HepG2 (cell line): ENCODE measurements at regions not wholly inside any gene's neighbourhood (a gene's known extent, or its start where the extent isn't known, plus 50 kb on each side); places are given as distances from the start of the nearest gene placed in this dataset.
A peak's percentile ranks its signal among the peaks of the same experiment; 100 is the strongest.

Experiments used
- ATAC-seq: fragments of 200-7000 bp; cut with Tn5 transposase; 3 replicates; pipeline ENCODE4 v1.9.1; 2020; ENCODE audit warnings: mild to moderate bottlenecking, moderate library complexity
- BruUV-seq: library from RNA; stranded (reverse); fragments of 400-500 nt; replicated peaks from 2 replicates; lab custom pipeline; 2021; lab: Mats Ljungman, UMichigan
- CTCF ChIA-PET: fragments of 300-600 bp; formaldehyde crosslinking; extraction: SDS; loops from one replicate; lab custom pipeline; 2021; ENCODE audit warnings: low total read pairs, inconsistent platforms, low intra/inter-chr PET ratio; lab: Yijun Ruan, JAX
- POLR2A ChIA-PET: fragments of 350-600 bp; sonication (Branson Sonifier 250); formaldehyde crosslinking; loops from one replicate; lab custom pipeline; 2020; ENCODE audit warnings: antibody characterized with exemption, inconsistent platforms; lab: Yijun Ruan, JAX
- DNase-seq: peaks from one replicate; pipeline ENCODE4 v3.0.0-alpha.2; 2015; ENCODE audit warnings: low spot score
- FAIRE-seq: peaks from 3 replicates; lab custom pipeline; 2011; peaks lifted over from hg19 to GRCh38; lab: Jason Lieb, UNC
- H2AFZ ChIP-seq: one replicate; pipeline ENCODE4 v1.6.1; 2011; ENCODE audit warnings: low read length, inconsistent platforms
- H3K27ac ChIP-seq: fragments of 300-600 bp; 3 replicates; pipeline ENCODE4 v1.8.0; 2011; ENCODE audit warnings: mixed run types, mild to moderate bottlenecking, mixed read lengths, low read length, inconsistent platforms; ENCODE audit not compliant: insufficient read depth; ENCODE audit errors: extremely low read length
- H3K27me3 ChIP-seq, 2 experiments: fragments of 200-600 bp in 1 of 2; 2 replicates in 1 of 2; 3 replicates in 1 of 2; pipeline versions ENCODE4 v1.6.0 to v1.8.0; 2011; ENCODE audit warnings: low read length in 2 of 2, mild to moderate bottlenecking in 2 of 2, moderate library complexity in 2 of 2, inconsistent platforms in 1 of 2; ENCODE audit not compliant: insufficient read depth in 2 of 2, control insufficient read depth in 1 of 2
- H3K36me3 ChIP-seq, 2 experiments: fragments of 200-600 bp in 1 of 2; replicated peaks in 1 of 2; 2 replicates in 1 of 2; 3 replicates in 1 of 2; pipeline versions ENCODE4 v1.5.1 to v1.8.0; 2011; ENCODE audit warnings: low read length in 2 of 2, inconsistent platforms in 1 of 2; ENCODE audit not compliant: insufficient read depth in 2 of 2, control insufficient read depth in 1 of 2
- H3K4me1 ChIP-seq: 2 replicates; pipeline ENCODE4 v1.5.1; 2012; ENCODE audit warnings: low read length, inconsistent platforms; ENCODE audit not compliant: insufficient read depth
- H3K4me2 ChIP-seq: 2 replicates; pipeline ENCODE4 v1.6.0; 2011; ENCODE audit warnings: low read depth, low read length, inconsistent platforms
- H3K4me3 ChIP-seq, 3 experiments: fragments of 200-600 bp in 1 of 3; sonication (generic), shearing (Covaris generic) in 1 of 3; replicated peaks in 1 of 3; 2 replicates each; pipeline ENCODE4 v1.5.1; 2011 to 2016; ENCODE audit warnings: low read length in 3 of 3, inconsistent platforms in 2 of 3, low read depth in 2 of 3, mild to moderate bottlenecking in 2 of 3, control low read depth in 1 of 3, mixed read lengths in 1 of 3; ENCODE audit not compliant: insufficient read depth in 1 of 3
- H3K79me2 ChIP-seq: one replicate; pipeline ENCODE4 v1.6.1; 2011; ENCODE audit warnings: low read length, inconsistent platforms; ENCODE audit not compliant: insufficient read depth
- H3K9ac ChIP-seq: 2 replicates; pipeline ENCODE4 v1.6.0; 2011; ENCODE audit warnings: mild to moderate bottlenecking, low read depth, low read length, inconsistent platforms; ENCODE audit not compliant: insufficient read depth
- H3K9me3 ChIP-seq: 2 replicates; pipeline ENCODE4 v1.5.1; 2012; ENCODE audit warnings: mild to moderate bottlenecking, low read length
- H4K20me1 ChIP-seq: 2 replicates; pipeline ENCODE4 v1.6.0; 2011; ENCODE audit warnings: inconsistent platforms, mild to moderate bottlenecking, low read length, moderate library complexity; ENCODE audit not compliant: insufficient read depth
- ARID3A ChIP-seq: IDR thresholded peaks from 2 replicates; pipeline ENCODE4 v1.6.1; 2012; ENCODE audit warnings: low read depth, low read length, improper control_type of control experiment
- CHD4 ChIP-seq: fragments of 200-600 bp; sonication (generic); IDR thresholded peaks from 2 replicates; pipeline ENCODE4 v1.7.0; 2017; ENCODE audit warnings: mild to moderate bottlenecking, low read length, borderline replicate concordance
- EZH2 ChIP-seq: conservative IDR thresholded peaks from 2 replicates; pipeline ENCODE4 v1.6.1; 2012; ENCODE audit warnings: mild to moderate bottlenecking, low read depth, low read length, moderate library complexity
- FOXA3 ChIP-seq: IDR thresholded peaks from 2 replicates; pipeline ENCODE4 v1.6.1; 2016; ENCODE audit warnings: missing genetic modification reagents, missing compliant biosample characterization
- FOXK1 ChIP-seq: sonication (generic); formaldehyde crosslinking; IDR thresholded peaks from 2 replicates; pipeline ENCODE4 v1.4.0; 2020; ENCODE audit warnings: low read depth, missing genetic modification reagents, borderline replicate concordance
- HOXA3 ChIP-seq: sonication (generic); formaldehyde crosslinking; IDR thresholded peaks from 2 replicates; pipeline ENCODE4 v1.5.0; 2020; ENCODE audit warnings: missing genetic modification reagents
- MEIS2 ChIP-seq: sonication (generic); formaldehyde crosslinking; IDR thresholded peaks from 2 replicates; pipeline ENCODE4 v1.9.0; 2021; ENCODE audit warnings: mild to moderate bottlenecking, missing genetic modification reagents
- MIER3 ChIP-seq: IDR thresholded peaks from 2 replicates; pipeline ENCODE4 v1.6.1; 2016; ENCODE audit warnings: missing compliant biosample characterization, borderline replicate concordance
- RARG ChIP-seq: sonication (generic); formaldehyde crosslinking; IDR thresholded peaks from 2 replicates; pipeline ENCODE4 v1.4.0; 2020; ENCODE audit warnings: low read depth, mild to moderate bottlenecking, missing genetic modification reagents
- SMARCE1 ChIP-seq: fragments of 450-650 bp; IDR thresholded peaks from 2 replicates; pipeline ENCODE4 v1.6.1; 2017; ENCODE audit warnings: borderline replicate concordance
- SOX6 ChIP-seq, 2 experiments: fragments of 450-650 bp in 1 of 2; sonication (generic) in 1 of 2; formaldehyde crosslinking in 1 of 2; IDR thresholded peaks; 2 replicates each; pipeline versions ENCODE4 v1.4.0 to v1.6.1; 2017 to 2020; ENCODE audit warnings: antibody characterized with exemption in 1 of 2, mild to moderate bottlenecking in 1 of 2, missing genetic modification reagents in 1 of 2
- TBL1XR1 ChIP-seq: fragments of 150-350 bp; IDR thresholded peaks from 2 replicates; pipeline ENCODE4 v1.6.1; 2014; ENCODE audit warnings: borderline replicate concordance, low read length; ENCODE audit not compliant: partially characterized antibody
- ZBTB37 ChIP-seq: sonication (generic); formaldehyde crosslinking; IDR thresholded peaks from 2 replicates; pipeline ENCODE4 v1.4.0; 2020; ENCODE audit warnings: mild to moderate bottlenecking, missing genetic modification reagents
- ZBTB38 ChIP-seq: sonication (generic); formaldehyde crosslinking; IDR thresholded peaks from 2 replicates; pipeline ENCODE4 v1.5.1; 2020; ENCODE audit warnings: mild to moderate bottlenecking, missing genetic modification reagents
- ZNF17 ChIP-seq: sonication (generic); formaldehyde crosslinking; IDR thresholded peaks from 2 replicates; pipeline ENCODE4 v1.5.0; 2020; ENCODE audit warnings: mild to moderate bottlenecking, missing genetic modification reagents
- WGBS: methylation state at CpG from one replicate; pipeline ENCODE4 v1.1.6; 2017; ENCODE audit warnings: low lambda C conversion rate; 5-methylcytosine and 5-hydroxymethylcytosine counted together
- in situ Hi-C: cut with HindIII; loops from 2 replicates; pipeline ENCODE4 v1.10.0; 2017; ENCODE audit warnings: low pct_unique_long_range_greater_than_20kb; ENCODE audit not compliant: extremely low pct_ligation_motif_present
- intact Hi-C: fragments of 100-400 bp; cut with micrococcal nuclease; formaldehyde crosslinking; loops from one replicate; pipeline ENCODE4 v1.10.0; 2022; ENCODE audit not compliant: unreplicated experiment

DNA sequence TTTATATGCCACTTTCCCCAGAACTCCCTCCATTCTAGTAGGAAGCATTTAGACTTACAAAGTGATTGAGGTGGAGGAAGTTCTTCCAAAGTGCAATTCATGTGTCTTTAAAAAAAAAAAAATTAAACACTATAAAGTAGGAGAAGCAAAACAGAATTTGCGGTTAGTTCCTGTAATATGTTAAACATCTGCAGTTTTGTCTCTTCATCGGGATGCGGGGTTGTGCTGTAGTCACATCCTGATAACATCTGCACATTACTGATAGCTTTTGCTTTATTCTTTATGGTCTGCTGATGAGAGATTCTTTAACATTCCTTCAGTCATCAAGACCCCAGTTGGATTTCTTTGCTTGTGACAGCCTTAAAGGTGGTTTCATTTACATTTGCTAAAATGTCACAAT, 694.3 kb downstream of the NR2F1-AS1 start:
- 61% methylated on average over 3 of the region's 3 CpGs for WGBS
- BruUV-seq: no TSS peak
- Histone ChIP-seq H4K20me1 (no peaks in the 10 kb centered on the region), H3K4me2 (peak overlapping the region; percentile 53), H3K9ac (peak overlapping the region; percentile 12), H2AFZ (no peak overlapping the region), H3K27ac (peak overlapping the region; percentile 73), H3K79me2 (no peaks in the 10 kb centered on the region), H3K27me3 (no peaks in the 10 kb centered on the region), H3K4me1 (peaks cover 54% of the 10 kb centered on the region), H3K9me3 (peaks cover 19% of the 10 kb centered on the region), H3K4me3 (peak overlapping the region in 1 of 3 experiments; percentile 6; a peak in 1 of 6 replicates), H3K36me3 (no peaks in the 10 kb centered on the region)
- CTCF ChIA-PET: no interaction called here
- intact Hi-C loops: loop anchor here (1.0 to 10.0 kb wide), 7 partner anchors 59 to 918 kb away; partner anchors contain the start of gene NR2F1
- FAIRE-seq: no peak
- TF ChIP-seq CHD4 (no peak), RARG (CRISPR knock-in tag) (0 out of 2 replicates have a peak, but pooled peaks have one; percentile 12)
- in situ Hi-C loops: loop anchor here (5.0 to 10.0 kb wide), 2 partner anchors 358 to 696 kb away; partner anchors contain the start of genes NR2F1 and NR2F1-AS1
- ATAC-seq: peak; percentile 27; the same call in 2 of the 3 replicates
- no peak for DNase-seq
- POLR2A ChIA-PET: interaction anchor here (1.1 to 1.4 kb wide), 6 partner anchors 21 to 696 kb away, joined by 3 to 10 read pairs (median 5); partner anchors contain the start of gene NR2F1

- peaks cover 48% of the 10 kb centered on the region for H3K4me1 ChIP-seq
- ChIA-PET POLR2A (interaction anchor here (1.0 to 1.4 kb wide), 4 partner anchors 41 to 697 kb away, joined by 3 read pairs; partner anchors contain the start of gene NR2F1), CTCF (no interaction called here)
- 0 out of 2 replicates have a peak overlapping the region, but pooled peaks have one; percentile 53 for H3K4me2 ChIP-seq
- no peaks in the 10 kb centered on the region for H4K20me1 ChIP-seq
- intact Hi-C loops (loop anchor here (2.0 to 10.0 kb wide), 6 partner anchors 85 to 919 kb away; partner anchors contain the start of gene NR2F1), in situ Hi-C loops (loop anchor here (5.0 to 10.0 kb wide), 2 partner anchors 359 to 696 kb away; partner anchors contain the start of genes NR2F1 and NR2F1-AS1)
- ATAC-seq (peak; percentile 90), FAIRE-seq (peak; percentile 72), DNase-seq (peak; percentile 53)
- H3K27me3 ChIP-seq: no peaks in the 10 kb centered on the region
- no peak overlapping the region for H3K27ac ChIP-seq
- 42% methylated on average over 4 of the region's 4 CpGs for WGBS
- no peak overlapping the region for H3K9ac ChIP-seq
- no peaks in the 10 kb centered on the region for H3K36me3 ChIP-seq
- BruUV-seq: no TSS peak
- no peaks in the 10 kb centered on the region for H3K79me2 ChIP-seq
- peaks cover 19% of the 10 kb centered on the region for H3K9me3 ChIP-seq
- H3K4me3 ChIP-seq: no peak overlapping the region
- H2AFZ ChIP-seq: no peak overlapping the region
- TF ChIP-seq FOXA3 (CRISPR knock-in tag): peak; percentile 32; the same call in 1 of the 2 replicates
- TF ChIP-seq ARID3A: no peak
- TF ChIP-seq SOX6 (IDR thresholded peaks at IDR 0.05): no peak
- peak; percentile 74 for TF ChIP-seq SOX6 (CRISPR knock-in tag; IDR thresholded peaks at IDR 0.05)
- TF ChIP-seq ZNF17 (CRISPR knock-in tag): no peak
- no peak for TF ChIP-seq MIER3 (CRISPR knock-in tag)
- TF ChIP-seq MEIS2 (CRISPR knock-in tag): no peak
- TF ChIP-seq ZBTB38 (CRISPR knock-in tag): peak; percentile 28; the same call in 1 of the 2 replicates
- no peak for TF ChIP-seq EZH2
- TF ChIP-seq SMARCE1: no peak
- no peak for TF ChIP-seq ZBTB37 (CRISPR knock-in tag)
- TF ChIP-seq FOXK1 (CRISPR knock-in tag): no peak
- TF ChIP-seq HOXA3 (CRISPR knock-in tag): peak; percentile 19; the same call in 1 of the 2 replicates
- TF ChIP-seq TBL1XR1: no peak
Observed at GRCh38 chr5:92885950-92886349, 695.1 kb downstream of the NR2F1-AS1 start.
